Neural cell (in vitro differentiated cells): ENCODE measurements at regions not wholly inside any gene's neighbourhood (a gene's known extent, or its start where the extent isn't known, plus 50 kb on each side); places are given as distances from the start of the nearest gene placed in this dataset.

Experiments used
- H2AFZ ChIP-seq: fragments of 200-600, 300-800 bp; sonication (generic), shearing (Covaris generic); 2 replicates; pipeline ENCODE4 v1.6.0; 2014; ENCODE audit warnings: low read depth, mild to moderate bottlenecking, antibody characterized with exemption, low read length, moderate library complexity
- H3F3A ChIP-seq: fragments of 200-600 bp; shearing (Covaris generic); 2 replicates; pipeline ENCODE4 v1.6.1; 2016; ENCODE audit warnings: mild to moderate bottlenecking, moderate library complexity, mixed read lengths, antibody characterized with exemption, low read length; ENCODE audit not compliant: insufficient read depth, poor library complexity, severe bottlenecking
- H3K27ac ChIP-seq: fragments of 200-600, 300-800 bp; sonication (generic), shearing (Covaris generic); 2 replicates; pipeline ENCODE4 v1.5.1; 2014; ENCODE audit warnings: mild to moderate bottlenecking, low read length, moderate library complexity
- H3K27me3 ChIP-seq: fragments of 300-800, 200-600 bp; sonication (generic), shearing (Covaris generic); 2 replicates; pipeline ENCODE4 v1.6.0; 2014; ENCODE audit warnings: mild to moderate bottlenecking, low read depth, low read length, moderate library complexity; ENCODE audit not compliant: insufficient read depth
- H3K36me3 ChIP-seq: fragments of 300-800, 200-600 bp; sonication (generic), shearing (Covaris generic); 2 replicates; pipeline ENCODE4 v1.5.1; 2014; ENCODE audit warnings: mild to moderate bottlenecking, antibody characterized with exemption, low read length, moderate library complexity; ENCODE audit not compliant: insufficient read depth
- H3K4me2 ChIP-seq: fragments of 300-800, 200-600 bp; sonication (generic), shearing (Covaris generic); 2 replicates; pipeline ENCODE4 v1.6.0; 2014; ENCODE audit warnings: mild to moderate bottlenecking, low read length
- H3K4me3 ChIP-seq: fragments of 300-800, 200-600 bp; sonication (generic), shearing (Covaris generic); 2 replicates; pipeline ENCODE4 v1.5.1; 2014; ENCODE audit warnings: mild to moderate bottlenecking, low read length, moderate library complexity
- H3K79me2 ChIP-seq: fragments of 200-600 bp; shearing (Covaris generic); replicated peaks from 2 replicates; pipeline ENCODE4 v1.6.0; 2014; ENCODE audit warnings: mild to moderate bottlenecking, low read length, moderate library complexity; ENCODE audit not compliant: insufficient read depth
- H3K9ac ChIP-seq: fragments of 300-800, 200-600 bp; sonication (generic), shearing (Covaris generic); 2 replicates; pipeline ENCODE4 v1.6.1; 2016; ENCODE audit warnings: mild to moderate bottlenecking, low read length, mixed read lengths
- H3K9me2 ChIP-seq: fragments of 200-600 bp; shearing (Covaris generic); 2 replicates; pipeline ENCODE4 v1.6.1; 2016; ENCODE audit warnings: mild to moderate bottlenecking, low read length, mixed read lengths; ENCODE audit not compliant: insufficient read depth
- H3K9me3 ChIP-seq: fragments of 200-600, 300-800 bp; sonication (generic), shearing (Covaris generic); 2 replicates; pipeline ENCODE4 v1.6.1; 2016; ENCODE audit warnings: mild to moderate bottlenecking, mixed run types, low read length, moderate library complexity, mixed read lengths
- H4K20me1 ChIP-seq: fragments of 200-600 bp; shearing (Covaris generic); 2 replicates; pipeline ENCODE4 v1.6.1; 2016; ENCODE audit warnings: mild to moderate bottlenecking, mixed run types; ENCODE audit not compliant: insufficient read depth
- CTCF ChIP-seq: fragments of 450-650 bp; IDR thresholded peaks from 2 replicates; pipeline ENCODE4 v1.5.1; 2014; ENCODE audit warnings: antibody characterized with exemption, mild to moderate bottlenecking, moderate library complexity; ENCODE audit not compliant: poor library complexity, severe bottlenecking
- EP300 ChIP-seq: fragments of 450-650 bp; conservative IDR thresholded peaks from 2 replicates; pipeline ENCODE4 v1.6.1; 2014; ENCODE audit warnings: antibody characterized with exemption, mild to moderate bottlenecking, moderate library complexity; ENCODE audit not compliant: poor library complexity, severe bottlenecking
- EZH2 ChIP-seq: fragments of 200-600, 300-800 bp; shearing (Covaris generic), sonication (generic); IDR thresholded peaks from 2 replicates; pipeline ENCODE4 v1.6.1; 2014; ENCODE audit warnings: antibody characterized with exemption, low read length, borderline replicate concordance, mild to moderate bottlenecking; ENCODE audit not compliant: insufficient read depth, poor library complexity, severe bottlenecking
- MXI1 ChIP-seq: fragments of 450-650 bp; conservative IDR thresholded peaks from 2 replicates; pipeline ENCODE4 v1.6.1; 2014; ENCODE audit warnings: antibody characterized with exemption, mild to moderate bottlenecking; ENCODE audit not compliant: poor library complexity, severe bottlenecking
- POLR2AphosphoS5 ChIP-seq: IDR thresholded peaks from 2 replicates; pipeline ENCODE4 v1.6.1; 2012
- RAD21 ChIP-seq: fragments of 450-650 bp; conservative IDR thresholded peaks from 2 replicates; pipeline ENCODE4 v1.6.1; 2014; ENCODE audit warnings: antibody characterized with exemption, mild to moderate bottlenecking, moderate library complexity
- SMC3 ChIP-seq: fragments of 450-650 bp; conservative IDR thresholded peaks from 2 replicates; pipeline ENCODE4 v1.6.1; 2014; ENCODE audit warnings: antibody characterized with exemption, mild to moderate bottlenecking, moderate library complexity; ENCODE audit not compliant: poor library complexity
- TAF1 ChIP-seq: IDR thresholded peaks from 2 replicates; pipeline ENCODE4 v1.6.1; 2012; ENCODE audit warnings: low read depth
- TF ChIP-seq, protein P1 (sequence below): IDR thresholded peaks from 2 replicates; pipeline ENCODE4 v1.6.1; 2012; ENCODE audit warnings: borderline replicate concordance

- no peak overlapping the region for H2AFZ ChIP-seq
- H3K4me2 ChIP-seq, result no peak overlapping the region
- H4K20me1 ChIP-seq, result no peaks in the 10 kb centered on the region
- H3K36me3 ChIP-seq, result no peaks in the 10 kb centered on the region
- H3K9me3 ChIP-seq, result no peaks in the 10 kb centered on the region
- no peak overlapping the region for H3K4me3 ChIP-seq
- no peaks in the 10 kb centered on the region for H3K9me2 ChIP-seq
- H3K79me2 ChIP-seq, result no peaks in the 10 kb centered on the region
- H3K9ac ChIP-seq, result no peak overlapping the region
- H3K27me3 ChIP-seq, result no peaks in the 10 kb centered on the region
- TF ChIP-seq MXI1 (no peak), EP300 (no peak), TAF1 (no peak), POLR2AphosphoS5 (no peak), SMC3 (no peak), CTCF (no peak), EZH2 (no peak), RAD21 (no peak)
- TF ChIP-seq, protein P1, sequence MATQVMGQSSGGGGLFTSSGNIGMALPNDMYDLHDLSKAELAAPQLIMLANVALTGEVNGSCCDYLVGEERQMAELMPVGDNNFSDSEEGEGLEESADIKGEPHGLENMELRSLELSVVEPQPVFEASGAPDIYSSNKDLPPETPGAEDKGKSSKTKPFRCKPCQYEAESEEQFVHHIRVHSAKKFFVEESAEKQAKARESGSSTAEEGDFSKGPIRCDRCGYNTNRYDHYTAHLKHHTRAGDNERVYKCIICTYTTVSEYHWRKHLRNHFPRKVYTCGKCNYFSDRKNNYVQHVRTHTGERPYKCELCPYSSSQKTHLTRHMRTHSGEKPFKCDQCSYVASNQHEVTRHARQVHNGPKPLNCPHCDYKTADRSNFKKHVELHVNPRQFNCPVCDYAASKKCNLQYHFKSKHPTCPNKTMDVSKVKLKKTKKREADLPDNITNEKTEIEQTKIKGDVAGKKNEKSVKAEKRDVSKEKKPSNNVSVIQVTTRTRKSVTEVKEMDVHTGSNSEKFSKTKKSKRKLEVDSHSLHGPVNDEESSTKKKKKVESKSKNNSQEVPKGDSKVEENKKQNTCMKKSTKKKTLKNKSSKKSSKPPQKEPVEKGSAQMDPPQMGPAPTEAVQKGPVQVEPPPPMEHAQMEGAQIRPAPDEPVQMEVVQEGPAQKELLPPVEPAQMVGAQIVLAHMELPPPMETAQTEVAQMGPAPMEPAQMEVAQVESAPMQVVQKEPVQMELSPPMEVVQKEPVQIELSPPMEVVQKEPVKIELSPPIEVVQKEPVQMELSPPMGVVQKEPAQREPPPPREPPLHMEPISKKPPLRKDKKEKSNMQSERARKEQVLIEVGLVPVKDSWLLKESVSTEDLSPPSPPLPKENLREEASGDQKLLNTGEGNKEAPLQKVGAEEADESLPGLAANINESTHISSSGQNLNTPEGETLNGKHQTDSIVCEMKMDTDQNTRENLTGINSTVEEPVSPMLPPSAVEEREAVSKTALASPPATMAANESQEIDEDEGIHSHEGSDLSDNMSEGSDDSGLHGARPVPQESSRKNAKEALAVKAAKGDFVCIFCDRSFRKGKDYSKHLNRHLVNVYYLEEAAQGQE, result no peak
- no peaks in the 10 kb centered on the region for H3F3A ChIP-seq
- no peak overlapping the region for H3K27ac ChIP-seq
These were observed 131.9 kb upstream of the PROK2 start for GRCh38 chr3:71916747-71917369.

DNA sequence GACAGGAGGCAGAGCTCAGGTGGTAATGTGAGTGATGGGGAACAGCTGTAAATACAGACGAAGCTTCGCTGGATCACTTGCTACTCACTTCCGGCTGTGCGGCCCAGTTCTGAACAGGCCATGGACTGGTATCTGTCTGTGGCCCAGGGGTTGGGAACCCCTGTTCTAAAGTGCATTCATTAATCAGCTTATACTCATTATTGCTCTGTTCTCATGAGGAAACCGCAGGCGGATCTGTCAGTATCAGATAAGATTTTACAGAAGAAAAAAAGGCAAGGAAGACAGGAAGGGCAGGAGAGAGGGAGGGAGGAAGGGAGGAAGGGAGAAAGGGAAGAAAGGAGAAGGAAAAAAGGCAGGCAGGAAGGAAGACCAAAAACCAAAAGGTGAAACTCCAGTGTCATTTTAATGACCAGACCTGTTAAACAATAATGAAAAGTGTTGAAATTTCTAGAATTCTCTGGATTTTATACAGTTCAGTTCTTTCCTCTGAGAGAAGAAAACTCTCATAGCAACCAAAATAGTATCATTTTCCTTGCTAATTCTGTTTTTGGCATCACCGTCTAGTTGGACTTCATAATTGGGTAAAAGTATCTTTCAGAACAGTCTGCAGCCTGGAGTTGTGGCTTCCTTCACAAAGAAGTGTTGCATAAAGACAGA lies 128.0 kb upstream of the PROK2 start:
- H2AFZ ChIP-seq, result no peak overlapping the region
- TF ChIP-seq SMC3, result no peak
- TF ChIP-seq, protein P1, result no peak
- TF ChIP-seq POLR2AphosphoS5, result no peak
- TF ChIP-seq EZH2, result no peak
- no peak for TF ChIP-seq CTCF
- TF ChIP-seq TAF1, result no peak
- TF ChIP-seq EP300, result no peak
- TF ChIP-seq RAD21, result no peak
- TF ChIP-seq MXI1, result no peak

More for the DNA sequence above, 128.0 kb upstream of the PROK2 start:
- Histone ChIP-seq H3K27ac (no peak overlapping the region), H4K20me1 (no peaks in the 10 kb centered on the region), H3K4me2 (no peak overlapping the region), H3K27me3 (no peaks in the 10 kb centered on the region), H3K36me3 (no peaks in the 10 kb centered on the region), H3K9me3 (no peaks in the 10 kb centered on the region), H3K9ac (no peak overlapping the region), H3K9me2 (no peaks in the 10 kb centered on the region), H3K4me3 (no peak overlapping the region), H3K79me2 (no peaks in the 10 kb centered on the region), H3F3A (no peaks in the 10 kb centered on the region)
